GM12878 (cell line): ENCODE measurements at regions not wholly inside any gene's neighbourhood (a gene's known extent, or its start where the extent isn't known, plus 50 kb on each side); places are given as distances from the start of the nearest gene placed in this dataset.

Source experiments
- ATAC-seq: fragments of 200-7000 bp; cut with Tn5 transposase; 3 replicates; pipeline ENCODE4 v1.9.1; 2020; ENCODE audit warnings: mild to moderate bottlenecking, moderate library complexity
- BruUV-seq: library from RNA; stranded (reverse); fragments of 400-500 nt; replicated peaks from 2 replicates; lab custom pipeline; 2021; lab: Mats Ljungman, UMichigan
- CTCF ChIA-PET: fragments of 300-600 bp; sonication (Branson Sonifier 250); formaldehyde crosslinking; extraction: SDS; loops from one replicate; lab custom pipeline; 2021; ENCODE audit warnings: inconsistent platforms; lab: Yijun Ruan, JAX
- POLR2A ChIA-PET: fragments of 350-600 bp; formaldehyde crosslinking; extraction: SDS; loops from one replicate; lab custom pipeline; 2021; ENCODE audit warnings: inconsistent platforms; lab: Charles Lee
- RAD21 ChIA-PET: fragments of 300-600 bp; sonication (Branson Sonifier 250); formaldehyde crosslinking; loops from one replicate; lab custom pipeline; 2023; ENCODE audit warnings: antibody characterized with exemption; ENCODE audit not compliant: unreplicated experiment; lab: Charles Lee
- SMC1A ChIA-PET: fragments of 300-600 bp; sonication (Branson Sonifier 250); formaldehyde crosslinking; loops from one replicate; lab custom pipeline; 2023; ENCODE audit not compliant: unreplicated experiment, uncharacterized antibody; lab: Charles Lee
- DNase-seq: peaks from one replicate; pipeline ENCODE4 v3.0.0-alpha.2; 2011; ENCODE audit warnings: low read depth, low spot score
- FAIRE-seq: peaks from 3 replicates; lab custom pipeline; 2011; peaks lifted over from hg19 to GRCh38; lab: Jason Lieb, UNC
- H2AFZ ChIP-seq: 2 replicates; pipeline ENCODE4 v1.6.0; 2011; ENCODE audit warnings: low read depth, low read length, control low read depth; ENCODE audit not compliant: control insufficient read depth
- H3K27ac ChIP-seq: 2 replicates; pipeline ENCODE4 v1.5.1; 2011; ENCODE audit warnings: control low read depth; ENCODE audit not compliant: control insufficient read depth, insufficient read depth
- H3K27me3 ChIP-seq, 2 experiments: replicated peaks in 1 of 2; 2 replicates each; pipeline versions ENCODE4 v1.6.0 to v1.6.1; 2011; ENCODE audit warnings: low read length in 1 of 2; ENCODE audit not compliant: control insufficient read depth in 2 of 2, insufficient read depth in 2 of 2
- H3K36me3 ChIP-seq, 2 experiments: 2 replicates each; pipeline ENCODE4 v1.5.1; 2011; ENCODE audit warnings: low read length in 1 of 2; ENCODE audit not compliant: control insufficient read depth in 2 of 2, insufficient read depth in 2 of 2
- H3K4me1 ChIP-seq: 2 replicates; pipeline ENCODE4 v1.6.1; 2011; ENCODE audit warnings: mild to moderate bottlenecking, low read length, moderate library complexity, mixed read lengths; ENCODE audit not compliant: control insufficient read depth, insufficient read depth
- H3K4me2 ChIP-seq: 2 replicates; pipeline ENCODE4 v1.6.0; 2011; ENCODE audit warnings: control low read depth; ENCODE audit not compliant: control insufficient read depth, insufficient read depth
- H3K4me3 ChIP-seq: fragments of 200-600 bp; sonication (generic); 2 replicates; pipeline ENCODE4 v1.5.1; 2016
- H3K79me2 ChIP-seq: 2 replicates; pipeline ENCODE4 v1.6.0; 2011; ENCODE audit warnings: low read length; ENCODE audit not compliant: control insufficient read depth, insufficient read depth
- H3K9ac ChIP-seq: 2 replicates; pipeline ENCODE4 v1.8.0; 2011; ENCODE audit warnings: low read length, control low read depth, mixed read lengths; ENCODE audit not compliant: control insufficient read depth, insufficient read depth
- H3K9me3 ChIP-seq: replicated peaks from 3 replicates; pipeline ENCODE4 v1.5.1; 2011; ENCODE audit warnings: mild to moderate bottlenecking, low read length; ENCODE audit not compliant: control insufficient read depth, insufficient read depth
- H4K20me1 ChIP-seq: 2 replicates; pipeline ENCODE4 v1.6.0; 2011; ENCODE audit not compliant: control insufficient read depth, insufficient read depth
- BRCA1 ChIP-seq: IDR thresholded peaks from 2 replicates; pipeline ENCODE4 v1.6.1; 2011; ENCODE audit warnings: low read depth, low read length, improper control_type of control experiment
- EED ChIP-seq: sonication (generic); IDR thresholded peaks from 2 replicates; pipeline ENCODE4 v1.6.1; 2016; ENCODE audit warnings: antibody characterized with exemption, low read depth
- ELK1 ChIP-seq: IDR thresholded peaks from 2 replicates; pipeline ENCODE4 v1.6.1; 2012; ENCODE audit warnings: low read depth, low read length, improper control_type of control experiment
- POU2F2 ChIP-seq: IDR thresholded peaks from 3 replicates; pipeline ENCODE4 v1.6.1; 2011; ENCODE audit warnings: low read depth, mild to moderate bottlenecking, low read length, borderline replicate concordance
- WGBS: methylation state at CpG from one replicate; pipeline ENCODE4 v1.1.6; 2016; ENCODE audit warnings: low lambda C conversion rate; ENCODE audit not compliant: insufficient replicate concordance, insufficient coverage; ENCODE audit errors: missing lambda C conversion rate; 5-methylcytosine and 5-hydroxymethylcytosine counted together
- in situ Hi-C: fragments of 300-500 bp; cut with MboI; formaldehyde crosslinking; loops from 9 replicates; pipeline ENCODE4 v1.14.3; 2018; ENCODE audit warnings: mixed read lengths
- intact Hi-C: fragments of 100-400 bp; cut with micrococcal nuclease; formaldehyde crosslinking; loops from one replicate; pipeline ENCODE4 v1.14.2; 2022; ENCODE audit not compliant: unreplicated experiment

- no peaks in the 10 kb centered on the region for H3K27me3 ChIP-seq
- ChIA-PET SMC1A (interaction anchor here (0.6 to 1.8 kb wide), 3 partner anchors 10 to 1269 kb away, joined by 3 to 4 read pairs (median 3); no protein-coding TSS in a partner anchor), CTCF (interaction anchor here (1.4 to 1.8 kb wide), 3 partner anchors 184 to 652 kb away, joined by 4 to 6 read pairs (median 4); no protein-coding TSS in a partner anchor), POLR2A (no interaction called here)
- intact Hi-C loops: loop anchor here (10.0 kb wide), 1 partner anchor 376 kb away; no protein-coding TSS in a partner anchor
- H3K9me3 ChIP-seq: no peaks in the 10 kb centered on the region; the same call in 2 of the 3 replicates
- no TSS peak for BruUV-seq
- H3K4me2 ChIP-seq: no peak overlapping the region
- H3K4me1 ChIP-seq: no peaks in the 10 kb centered on the region
- FAIRE-seq (no peak), DNase-seq (no peak), ATAC-seq (no peak)
- no peaks in the 10 kb centered on the region for H3K79me2 ChIP-seq
- H3K4me3 ChIP-seq: no peak overlapping the region
- H4K20me1 ChIP-seq: no peaks in the 10 kb centered on the region
- no peak overlapping the region for H3K27ac ChIP-seq
- TF ChIP-seq BRCA1 (no peak), EED (no peak), ELK1 (no peak), POU2F2 (no peak)
- TF ChIP-seq, all 136 proteins: peak for 0
- 50% methylated on average over 4 of the region's 4 CpGs for WGBS
- Histone ChIP-seq H3K36me3 (no peaks in the 10 kb centered on the region), H3K9ac (no peak overlapping the region), H2AFZ (no peak overlapping the region)
- in situ Hi-C loops: loop anchor here (10.0 kb wide), 1 partner anchor 566 kb away; no protein-coding TSS in a partner anchor
- RAD21 ChIA-PET: interaction anchor here (1.2 kb wide), 1 partner anchor 179 kb away, joined by 3 read pairs; no protein-coding TSS in a partner anchor
Measured at GRCh38 chr4:102438396-102439235, 62.5 kb upstream of the NFKB1 start.
